ENCODE measurements at regions not wholly inside any gene's neighbourhood (a gene's known extent, or its start where the extent isn't known, plus 50 kb on each side); places are given as distances from the start of the nearest gene placed in this dataset.

GRCh38 chr17:36875698-36876293 is 61.5 kb upstream of the LHX1 start:
- in situ Hi-C loops (cut with HindIII; ENCODE audit: low pct_ligation_motif_present, low sequenced_read_pairs) = no loop called here
- no peak overlapping the region for H3K27ac ChIP-seq
- no peaks in the 10 kb centered on the region for H3K36me3 ChIP-seq (replicated peaks)
- no peaks in the 10 kb centered on the region for H3K27me3 ChIP-seq (replicated peaks)
- no peak for TF ChIP-seq CTCF (IDR thresholded peaks at IDR 0.05; ENCODE audit: low read depth, low read length, missing control alignments)
- no peak overlapping the region for H3K4me3 ChIP-seq (ENCODE audit: low read depth, low read length)
- DNase-seq = no peak

GRCh38 chr17:36876966-36877365 is 60.3 kb upstream of the LHX1 start:
- Histone ChIP-seq H3K27me3 (replicated peaks) (no peaks in the 10 kb centered on the region), H3K4me3 (ENCODE audit: low read depth, low read length) (no peak overlapping the region), H3K36me3 (replicated peaks) (no peaks in the 10 kb centered on the region), H3K27ac (no peak overlapping the region)
- no peak for TF ChIP-seq CTCF (IDR thresholded peaks at IDR 0.05; ENCODE audit: low read depth, low read length, missing control alignments)
- DNase-seq = no peak
- in situ Hi-C loops (cut with HindIII; ENCODE audit: low pct_ligation_motif_present, low sequenced_read_pairs) = no loop called here

- Histone ChIP-seq H3K27me3 (replicated peaks) (no peaks in the 10 kb centered on the region), H3K36me3 (replicated peaks) (no peaks in the 10 kb centered on the region), H3K27ac (no peak overlapping the region), H3K4me3 (ENCODE audit: low read depth, low read length) (no peak overlapping the region)
- no peak for DNase-seq
- TF ChIP-seq CTCF (IDR thresholded peaks at IDR 0.05; ENCODE audit: low read depth, low read length, missing control alignments) = no peak
- in situ Hi-C loops (cut with HindIII; ENCODE audit: low pct_ligation_motif_present, low sequenced_read_pairs) = no loop called here
Measured at GRCh38 chr17:36877771-36878170, 59.5 kb upstream of the LHX1 start.

GRCh38 chr17:36878216-36878615 is 59.1 kb upstream of the LHX1 start:
- no peak overlapping the region for H3K27ac ChIP-seq
- no peak for DNase-seq
- no peaks in the 10 kb centered on the region for H3K27me3 ChIP-seq (replicated peaks)
- in situ Hi-C loops (cut with HindIII; ENCODE audit: low pct_ligation_motif_present, low sequenced_read_pairs) = no loop called here
- no peak overlapping the region for H3K4me3 ChIP-seq (ENCODE audit: low read depth, low read length)
- no peaks in the 10 kb centered on the region for H3K36me3 ChIP-seq (replicated peaks)
- no peak for TF ChIP-seq CTCF (IDR thresholded peaks at IDR 0.05; ENCODE audit: low read depth, low read length, missing control alignments)

GRCh38 chr17:36879027-36879426 is 58.2 kb upstream of the LHX1 start:
- Histone ChIP-seq H3K36me3 (replicated peaks) (no peaks in the 10 kb centered on the region), H3K27ac (no peak overlapping the region), H3K27me3 (replicated peaks) (no peaks in the 10 kb centered on the region), H3K4me3 (ENCODE audit: low read depth, low read length) (no peak overlapping the region)
- DNase-seq = no peak
- in situ Hi-C loops (cut with HindIII; ENCODE audit: low pct_ligation_motif_present, low sequenced_read_pairs) = no loop called here
- TF ChIP-seq CTCF (IDR thresholded peaks at IDR 0.05; ENCODE audit: low read depth, low read length, missing control alignments) = no peak

- H3K27ac ChIP-seq = no peak overlapping the region
- DNase-seq = no peak
- peaks cover 4% of the 10 kb centered on the region for H3K27me3 ChIP-seq (replicated peaks)
- no peak for TF ChIP-seq CTCF (IDR thresholded peaks at IDR 0.05; ENCODE audit: low read depth, low read length, missing control alignments)
- H3K36me3 ChIP-seq (replicated peaks) = no peaks in the 10 kb centered on the region
- in situ Hi-C loops (cut with HindIII; ENCODE audit: low pct_ligation_motif_present, low sequenced_read_pairs) = no loop called here
- no peak overlapping the region for H3K4me3 ChIP-seq (ENCODE audit: low read depth, low read length)
Measured at GRCh38 chr17:36879624-36880131, 57.6 kb upstream of the LHX1 start.
